ENCODE measurements at regions not wholly inside any gene's neighbourhood (a gene's known extent, or its start where the extent isn't known, plus 50 kb on each side); places are given as distances from the start of the nearest gene placed in this dataset.

DNA sequence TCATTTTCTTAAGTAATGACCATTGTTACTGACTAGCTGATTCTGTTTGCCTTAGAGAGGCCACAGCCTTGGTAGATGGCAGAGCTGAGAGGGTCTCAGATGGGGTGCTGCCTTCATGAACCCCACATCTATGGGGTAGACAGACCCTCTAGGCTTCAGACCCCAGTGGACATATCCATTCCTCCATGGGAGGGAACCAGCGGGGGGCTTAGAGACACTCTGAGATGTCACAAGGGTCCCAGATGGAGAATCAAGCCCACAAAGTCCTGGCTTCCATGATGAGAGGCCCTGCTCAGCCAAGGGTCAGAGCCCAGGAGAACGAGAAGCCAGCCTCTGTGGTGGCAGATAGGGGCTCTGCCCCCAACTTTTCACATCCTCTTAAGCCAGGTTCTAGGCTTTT lies 408.6 kb downstream of the TCERG1L start:
- Histone ChIP-seq H2AK5ac (ENCODE audit: low read depth, low read length) (no peak overlapping the region), H4K5ac (ENCODE audit: low read depth, low read length) (no peak overlapping the region), H3K4me1 (ENCODE audit: control insufficient read depth, insufficient read depth, low read length) (no peaks in the 10 kb centered on the region), H3K9me3 (ENCODE audit: control insufficient read depth, insufficient read depth, low read length) (peaks cover 62% of the 10 kb centered on the region), H2BK15ac (ENCODE audit: low read depth, low read length) (no peak overlapping the region), H4K91ac (ENCODE audit: insufficient read depth, low read depth, low read length) (no peak overlapping the region), H3K27ac (ENCODE audit: insufficient read depth, low read length) (no peak overlapping the region), H2BK120ac (ENCODE audit: low read depth, low read length) (no peak overlapping the region), H2BK20ac (ENCODE audit: low read depth, low read length) (no peak overlapping the region), H3K27me3 (ENCODE audit: control insufficient read depth, insufficient read depth, low read length) (no peaks in the 10 kb centered on the region), H4K20me1 (ENCODE audit: insufficient read depth, low read length) (no peaks in the 10 kb centered on the region), H2BK5ac (ENCODE audit: low read depth, low read length, poor library complexity, severe bottlenecking) (no peak overlapping the region), H3K79me1 (ENCODE audit: low read depth in 1 of 2, low read length in 2 of 2) (no peaks in the 10 kb centered on the region), H3K4me2 (ENCODE audit: low read depth, low read length) (no peak overlapping the region), H3K18ac (ENCODE audit: low read depth, low read length) (no peak overlapping the region), H3K14ac (replicated peaks; ENCODE audit: low read depth, low read length) (no peak overlapping the region), H3K4me3 (ENCODE audit: insufficient read depth, low read depth, low read length) (no peak overlapping the region), H3K56ac (ENCODE audit: extremely low read depth, insufficient read depth, low read length) (no peak overlapping the region), H2AK9ac (replicated peaks; ENCODE audit: low read depth, low read length, poor library complexity) (no peak overlapping the region), H4K8ac (ENCODE audit: low read depth in 2 of 2, low read length in 2 of 2) (no peak overlapping the region), H3K23ac (ENCODE audit: low read depth, low read length) (no peak overlapping the region), H3K36me3 (ENCODE audit: control insufficient read depth, insufficient read depth, low read length) (no peaks in the 10 kb centered on the region), H3K9ac (ENCODE audit: low read depth, low read length) (no peak overlapping the region), H3K4ac (ENCODE audit: low read depth, low read length) (no peak overlapping the region), H2AFZ (replicated peaks; ENCODE audit: low read length, poor library complexity) (no peak overlapping the region), H3K9me1 (ENCODE audit: insufficient read depth, low read length) (no peaks in the 10 kb centered on the region)
- DNase-seq (no peak), ATAC-seq (ENCODE audit: low read depth) (no peak)
- no CpG with 5 or more reads among the region's 2 CpGs for WGBS, 2 experiments (ENCODE audit: extremely low coverage in 2 of 2, insufficient read length in 1 of 2)
- BruUV-seq (replicated peaks), result no TSS peak
- in situ Hi-C loops (cut with MboI; ENCODE audit: low sequenced_read_pairs), result no loop called here
- ChIA-PET POLR2A (ENCODE audit: unreplicated experiment) (no interaction called here), CTCF (no interaction called here)
- intact Hi-C loops (cut with micrococcal nuclease), result no loop called here
- dilution Hi-C loops (cut with HindIII; ENCODE audit: low sequenced_read_pairs, unreplicated experiment), result no loop called here
- TF ChIP-seq, protein P1, sequence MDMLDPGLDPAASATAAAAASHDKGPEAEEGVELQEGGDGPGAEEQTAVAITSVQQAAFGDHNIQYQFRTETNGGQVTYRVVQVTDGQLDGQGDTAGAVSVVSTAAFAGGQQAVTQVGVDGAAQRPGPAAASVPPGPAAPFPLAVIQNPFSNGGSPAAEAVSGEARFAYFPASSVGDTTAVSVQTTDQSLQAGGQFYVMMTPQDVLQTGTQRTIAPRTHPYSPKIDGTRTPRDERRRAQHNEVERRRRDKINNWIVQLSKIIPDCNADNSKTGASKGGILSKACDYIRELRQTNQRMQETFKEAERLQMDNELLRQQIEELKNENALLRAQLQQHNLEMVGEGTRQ (IDR thresholded peaks at IDR 0.05; ENCODE audit: low read depth, low read length), result no peak
- TF ChIP-seq RAD21 (IDR thresholded peaks at IDR 0.05; ENCODE audit: low read length) (no peak), FOS (IDR thresholded peaks at IDR 0.05; ENCODE audit: low read depth, low read length) (no peak), BHLHE40 (IDR thresholded peaks at IDR 0.05; ENCODE audit: low read depth, low read length) (no peak), CEBPB (IDR thresholded peaks at IDR 0.05; ENCODE audit: low read depth, low read length) (no peak), SMC3 (IDR thresholded peaks at IDR 0.05; ENCODE audit: low read depth, low read length) (no peak), MAZ (IDR thresholded peaks at IDR 0.05; ENCODE audit: borderline replicate concordance, low read depth, low read length) (no peak), NFE2L2 (IDR thresholded peaks at IDR 0.05; ENCODE audit: low read depth, low read length) (no peak), RFX5 (IDR thresholded peaks at IDR 0.05; ENCODE audit: low read depth, low read length) (no peak), MXI1 (IDR thresholded peaks at IDR 0.05; ENCODE audit: borderline replicate concordance, low read depth, low read length) (no peak), RCOR1 (IDR thresholded peaks at IDR 0.05; ENCODE audit: insufficient replicate concordance, low read length) (no peak), CHD1 (IDR thresholded peaks at IDR 0.05; ENCODE audit: low read depth, low read length) (no peak)
- TF ChIP-seq, protein P2, sequence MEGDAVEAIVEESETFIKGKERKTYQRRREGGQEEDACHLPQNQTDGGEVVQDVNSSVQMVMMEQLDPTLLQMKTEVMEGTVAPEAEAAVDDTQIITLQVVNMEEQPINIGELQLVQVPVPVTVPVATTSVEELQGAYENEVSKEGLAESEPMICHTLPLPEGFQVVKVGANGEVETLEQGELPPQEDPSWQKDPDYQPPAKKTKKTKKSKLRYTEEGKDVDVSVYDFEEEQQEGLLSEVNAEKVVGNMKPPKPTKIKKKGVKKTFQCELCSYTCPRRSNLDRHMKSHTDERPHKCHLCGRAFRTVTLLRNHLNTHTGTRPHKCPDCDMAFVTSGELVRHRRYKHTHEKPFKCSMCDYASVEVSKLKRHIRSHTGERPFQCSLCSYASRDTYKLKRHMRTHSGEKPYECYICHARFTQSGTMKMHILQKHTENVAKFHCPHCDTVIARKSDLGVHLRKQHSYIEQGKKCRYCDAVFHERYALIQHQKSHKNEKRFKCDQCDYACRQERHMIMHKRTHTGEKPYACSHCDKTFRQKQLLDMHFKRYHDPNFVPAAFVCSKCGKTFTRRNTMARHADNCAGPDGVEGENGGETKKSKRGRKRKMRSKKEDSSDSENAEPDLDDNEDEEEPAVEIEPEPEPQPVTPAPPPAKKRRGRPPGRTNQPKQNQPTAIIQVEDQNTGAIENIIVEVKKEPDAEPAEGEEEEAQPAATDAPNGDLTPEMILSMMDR (conservative IDR thresholded peaks at IDR 0.05; ENCODE audit: low read depth, low read length), result no peak
